ENCODE measurements at regions not wholly inside any gene's neighbourhood (a gene's known extent, or its start where the extent isn't known, plus 50 kb on each side); places are given as distances from the start of the nearest gene placed in this dataset.
A peak's percentile ranks its signal among the peaks of the same experiment; 100 is the strongest.
"Not testable (repeated sequence)": the region's sequence is repeated elsewhere in the genome, so short reads cannot be mapped to it uniquely, and the experiment has no call there.

GRCh38 chr20:41783423-41784208 is 165.4 kb upstream of the CHD6 start:
- no peak for DNase-seq

GRCh38 chr20:41782730-41783406 is 164.7 kb upstream of the CHD6 start:
- no peak for DNase-seq

- no peak for DNase-seq
These were observed 164.1 kb upstream of the CHD6 start for GRCh38 chr20:41782255-41782654.

- no peak for DNase-seq
These were observed 158.2 kb upstream of the CHD6 start for GRCh38 chr20:41776421-41776820.

- no peak for DNase-seq
These were observed 156.1 kb upstream of the CHD6 start for GRCh38 chr20:41774291-41774690.

GRCh38 chr20:41770965-41771364 is 152.8 kb upstream of the CHD6 start:
- no peak for DNase-seq

GRCh38 chr20:41770427-41770826 is 152.2 kb upstream of the CHD6 start:
- no peak for DNase-seq

- no peak for DNase-seq
These were observed 151.4 kb upstream of the CHD6 start for GRCh38 chr20:41769592-41770018.

GRCh38 chr20:41750137-41750536 is 132.0 kb upstream of the CHD6 start:
- DNase-seq: no peak

- no peak for DNase-seq
These were observed 130.8 kb upstream of the CHD6 start for GRCh38 chr20:41748756-41749582.

GRCh38 chr20:41748051-41748450 is 129.9 kb upstream of the CHD6 start:
- no peak for DNase-seq

GRCh38 chr20:41747226-41747625 is 129.0 kb upstream of the CHD6 start:
- DNase-seq: no peak

- no peak for DNase-seq
These were observed 128.5 kb upstream of the CHD6 start for GRCh38 chr20:41746635-41747034.

- DNase-seq: peak; percentile 62
These were observed 120.5 kb upstream of the CHD6 start for GRCh38 chr20:41738604-41739206.

- DNase-seq: no peak
These were observed 117.8 kb upstream of the CHD6 start for GRCh38 chr20:41735949-41736348.

- peak; percentile 39 for DNase-seq
These were observed 116.3 kb upstream of the CHD6 start for GRCh38 chr20:41734506-41734945.

GRCh38 chr20:41733151-41733550 is 115.0 kb upstream of the CHD6 start:
- no peak for DNase-seq

GRCh38 chr20:41731198-41731597 is 113.0 kb upstream of the CHD6 start:
- DNase-seq: not testable (repeated sequence)

- DNase-seq: not testable (repeated sequence)
These were observed 109.5 kb upstream of the CHD6 start for GRCh38 chr20:41727681-41728080.

- DNase-seq: no peak
These were observed 108.5 kb upstream of the CHD6 start for GRCh38 chr20:41726727-41727126.

GRCh38 chr20:41719151-41719550 is 101.0 kb upstream of the CHD6 start:
- no peak for DNase-seq

- DNase-seq: no peak
These were observed 99.3 kb upstream of the CHD6 start for GRCh38 chr20:41717483-41717882.

- no peak for DNase-seq
These were observed 98.7 kb upstream of the CHD6 start for GRCh38 chr20:41716911-41717310.
